Body of pancreas (tissue), 4 donors: ENCODE measurements at regions not wholly inside any gene's neighbourhood (a gene's known extent, or its start where the extent isn't known, plus 50 kb on each side); places are given as distances from the start of the nearest gene placed in this dataset.
A peak's percentile ranks its signal among the peaks of the same experiment; 100 is the strongest.

ENCODE experiments used
- ATAC-seq: fragments of 150-250 bp; one replicate; pipeline ENCODE4 v1.9.1; 2016
- DNase-seq, 4 donors: peaks; one replicate each; pipeline ENCODE4 v3.0.0-alpha.2; 2019
- H3K27ac ChIP-seq, 4 donors: fragments of 200-600 bp; sonication (generic); 1 replicate in 3 of 4; 2 replicates in 1 of 4; pipeline versions ENCODE4 v1.5.1 to v1.6.1; 2016 to 2019; ENCODE audit warnings: mild to moderate bottlenecking in 1 of 4, mixed read lengths in 1 of 4, moderate library complexity in 1 of 4
- H3K27me3 ChIP-seq, 2 donors: fragments of 200-600 bp; sonication (generic); one replicate each; pipeline ENCODE4 v1.6.0; 2016; ENCODE audit warnings: mild to moderate bottlenecking in 1 of 2
- H3K36me3 ChIP-seq, 2 donors: fragments of 200-600 bp; sonication (generic); replicated peaks in 1 of 2; 2 replicates each; pipeline ENCODE4 v1.5.1; 2016; ENCODE audit warnings: low read depth in 2 of 2; ENCODE audit not compliant: insufficient read depth in 1 of 2
- H3K4me1 ChIP-seq: fragments of 200-600 bp; sonication (generic); one replicate; pipeline ENCODE4 v1.6.0; 2016
- H3K4me3 ChIP-seq, 2 donors: fragments of 200-600 bp; sonication (generic); 1 replicate in 1 of 2; 2 replicates in 1 of 2; pipeline ENCODE4 v1.5.1; 2016 to 2019
- H3K9me3 ChIP-seq, 3 donors: fragments of 200-600 bp; sonication (generic); 1 replicate in 2 of 3; 2 replicates in 1 of 3; pipeline ENCODE4 v1.5.1; 2016
- POLR2A ChIP-seq, 3 donors: fragments of 450-650 bp; IDR thresholded peaks; one replicate each; pipeline ENCODE4 v1.6.1; 2016; ENCODE audit warnings: antibody characterized with exemption in 3 of 3, mild to moderate bottlenecking in 2 of 3
- WGBS, 2 donors: methylation state at CpG; one replicate each; pipeline ENCODE4 v1.1.5; 2017; 5-methylcytosine and 5-hydroxymethylcytosine counted together
- intact Hi-C: fragments of 100-400 bp; cut with DNase I; formaldehyde crosslinking; loops from one replicate; pipeline ENCODE4 v1.15.1; 2023
- TF ChIP-seq, protein P1 (sequence below), 7 experiments: fragments of 450-650 bp in 4 of 7; fragments of 200-600 bp in 3 of 7; sonication (generic) in 3 of 7; IDR thresholded peaks; one replicate each; pipeline ENCODE4 v1.5.1; 2016 to 2019; ENCODE audit warnings: antibody characterized with exemption in 7 of 7

DNA sequence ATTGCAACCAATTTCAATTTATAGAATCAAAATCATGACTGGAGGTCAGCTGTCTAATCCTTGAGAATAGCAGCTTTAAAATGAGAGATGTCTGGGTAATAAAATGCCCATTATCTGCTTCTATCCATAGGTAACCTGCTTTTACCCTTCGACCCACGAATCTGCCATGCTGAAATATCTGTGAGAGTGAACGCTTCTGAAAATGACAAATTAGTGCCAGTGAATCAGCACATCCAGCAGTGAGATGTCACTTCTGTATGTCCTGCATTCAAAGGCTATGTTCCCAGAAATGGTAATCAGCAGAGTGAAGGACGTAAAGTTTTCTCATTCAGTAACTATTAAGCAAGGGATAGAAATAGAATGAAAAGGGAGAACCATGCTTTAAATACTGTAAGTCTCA, 532.4 kb upstream of the ITGA1 start:
- WGBS, 2 donors: 55 to 60% methylated on average over 4 of the region's 4 CpGs
- no peaks in the 10 kb centered on the region for H3K4me1 ChIP-seq
- no peaks in the 10 kb centered on the region for H3K9me3 ChIP-seq
- H3K27me3 ChIP-seq: no peaks in the 10 kb centered on the region
- no peaks in the 10 kb centered on the region for H3K36me3 ChIP-seq
- H3K4me3 ChIP-seq: no peak overlapping the region
- ATAC-seq: no peak
- TF ChIP-seq, protein P1, sequence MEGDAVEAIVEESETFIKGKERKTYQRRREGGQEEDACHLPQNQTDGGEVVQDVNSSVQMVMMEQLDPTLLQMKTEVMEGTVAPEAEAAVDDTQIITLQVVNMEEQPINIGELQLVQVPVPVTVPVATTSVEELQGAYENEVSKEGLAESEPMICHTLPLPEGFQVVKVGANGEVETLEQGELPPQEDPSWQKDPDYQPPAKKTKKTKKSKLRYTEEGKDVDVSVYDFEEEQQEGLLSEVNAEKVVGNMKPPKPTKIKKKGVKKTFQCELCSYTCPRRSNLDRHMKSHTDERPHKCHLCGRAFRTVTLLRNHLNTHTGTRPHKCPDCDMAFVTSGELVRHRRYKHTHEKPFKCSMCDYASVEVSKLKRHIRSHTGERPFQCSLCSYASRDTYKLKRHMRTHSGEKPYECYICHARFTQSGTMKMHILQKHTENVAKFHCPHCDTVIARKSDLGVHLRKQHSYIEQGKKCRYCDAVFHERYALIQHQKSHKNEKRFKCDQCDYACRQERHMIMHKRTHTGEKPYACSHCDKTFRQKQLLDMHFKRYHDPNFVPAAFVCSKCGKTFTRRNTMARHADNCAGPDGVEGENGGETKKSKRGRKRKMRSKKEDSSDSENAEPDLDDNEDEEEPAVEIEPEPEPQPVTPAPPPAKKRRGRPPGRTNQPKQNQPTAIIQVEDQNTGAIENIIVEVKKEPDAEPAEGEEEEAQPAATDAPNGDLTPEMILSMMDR (IDR thresholded peaks at IDR 0.05): no peak
- TF ChIP-seq POLR2A (IDR thresholded peaks at IDR 0.05): no peak
- H3K27ac ChIP-seq: no peak overlapping the region
- no peak for DNase-seq
- intact Hi-C loops: no loop called here

DNA sequence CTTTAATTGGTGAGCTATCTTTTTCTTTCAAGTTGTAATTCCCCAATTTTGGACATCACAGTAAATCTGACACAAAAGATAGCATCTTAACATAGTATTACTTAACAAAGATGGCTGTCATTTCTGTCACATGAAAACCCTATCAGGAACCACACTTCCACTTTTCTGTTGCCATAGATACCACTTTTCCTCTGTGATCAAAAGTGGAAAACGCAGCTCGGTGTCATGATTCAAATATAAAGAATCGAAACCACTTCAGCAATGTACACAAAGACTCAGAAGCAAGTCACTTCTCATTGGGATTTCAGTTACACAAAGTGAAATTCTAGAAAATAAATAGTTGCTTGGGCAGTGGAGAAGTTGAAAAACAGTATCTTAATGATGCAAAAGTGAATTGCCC, 524.9 kb upstream of the ITGA1 start:
- DNase-seq (no peak), ATAC-seq (no peak)
- Histone ChIP-seq H3K27ac (no peak overlapping the region), H3K9me3 (no peaks in the 10 kb centered on the region), H3K4me1 (no peaks in the 10 kb centered on the region), H3K4me3 (no peak overlapping the region), H3K27me3 (no peaks in the 10 kb centered on the region), H3K36me3 (no peaks in the 10 kb centered on the region)
- no peak for TF ChIP-seq POLR2A (IDR thresholded peaks at IDR 0.05)
- TF ChIP-seq, protein P1 (IDR thresholded peaks at IDR 0.05): no peak
- intact Hi-C loops: no loop called here
- WGBS, 2 donors: 47 to 60% methylated on average over 3 of the region's 3 CpGs

DNA sequence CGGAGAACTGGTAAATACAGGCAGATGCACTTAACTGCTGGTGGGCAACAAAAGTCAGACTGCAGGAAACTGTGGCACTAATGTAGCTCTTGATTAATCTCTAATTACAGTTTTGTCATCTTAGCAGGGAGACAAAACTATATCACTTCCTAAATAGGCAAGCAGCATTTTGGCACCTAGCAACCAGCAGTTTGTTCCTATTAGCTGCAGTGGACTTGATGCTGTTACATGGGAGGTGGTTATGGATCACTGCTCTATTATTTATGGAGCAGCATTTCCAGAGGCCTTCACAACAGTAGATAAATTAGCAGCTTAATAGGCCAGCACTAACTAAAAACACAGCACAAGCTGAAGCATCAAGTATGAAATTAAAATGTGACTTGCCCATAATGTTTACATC, 518.3 kb upstream of the ITGA1 start:
- 30 to 71% methylated on average over 1 of the region's 1 CpG for WGBS, 2 donors
- no peak overlapping the region for H3K4me3 ChIP-seq

DNA sequence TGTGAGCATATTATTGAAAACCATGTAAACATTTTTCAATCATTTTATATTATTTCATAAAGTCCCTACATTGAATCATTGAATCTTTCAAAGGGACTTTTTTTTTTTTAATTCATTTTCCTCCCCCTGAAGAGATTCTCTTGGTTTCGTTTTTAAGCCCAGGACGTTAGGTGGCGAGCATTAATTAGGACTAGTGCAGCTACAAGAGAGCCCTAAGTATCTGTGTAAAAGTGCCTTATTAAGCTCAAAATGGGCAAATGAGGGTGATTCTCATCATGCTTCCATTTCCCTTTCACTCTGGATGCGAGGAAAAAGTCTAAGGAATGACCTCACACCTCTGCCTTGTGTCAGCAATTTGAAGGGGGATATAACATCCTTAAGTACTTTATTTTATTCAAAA, 517.9 kb upstream of the ITGA1 start:
- no peaks in the 10 kb centered on the region for H3K4me1 ChIP-seq
- H3K4me3 ChIP-seq: no peak overlapping the region
- H3K27ac ChIP-seq: no peak overlapping the region
- no peak for ATAC-seq
- WGBS, 2 donors: 53 to 55% methylated on average over 4 of the region's 4 CpGs
- H3K36me3 ChIP-seq: no peaks in the 10 kb centered on the region
- H3K9me3 ChIP-seq: no peaks in the 10 kb centered on the region
- intact Hi-C loops: no loop called here
- no peaks in the 10 kb centered on the region for H3K27me3 ChIP-seq
- TF ChIP-seq POLR2A (IDR thresholded peaks at IDR 0.05): no peak
- TF ChIP-seq, protein P1 (IDR thresholded peaks at IDR 0.05): no peak
- DNase-seq: no peak

More for the DNA sequence above, 518.3 kb upstream of the ITGA1 start:
- H3K27ac ChIP-seq: no peak overlapping the region
- no peaks in the 10 kb centered on the region for H3K4me1 ChIP-seq
- no peak for ATAC-seq
- no peaks in the 10 kb centered on the region for H3K9me3 ChIP-seq
- intact Hi-C loops: no loop called here
- H3K27me3 ChIP-seq: no peaks in the 10 kb centered on the region
- DNase-seq: peak in 2 of 4 donors; percentile 10 to 30
- TF ChIP-seq, protein P1 (IDR thresholded peaks at IDR 0.05): no peak
- no peak for TF ChIP-seq POLR2A (IDR thresholded peaks at IDR 0.05)
- no peaks in the 10 kb centered on the region for H3K36me3 ChIP-seq

DNA sequence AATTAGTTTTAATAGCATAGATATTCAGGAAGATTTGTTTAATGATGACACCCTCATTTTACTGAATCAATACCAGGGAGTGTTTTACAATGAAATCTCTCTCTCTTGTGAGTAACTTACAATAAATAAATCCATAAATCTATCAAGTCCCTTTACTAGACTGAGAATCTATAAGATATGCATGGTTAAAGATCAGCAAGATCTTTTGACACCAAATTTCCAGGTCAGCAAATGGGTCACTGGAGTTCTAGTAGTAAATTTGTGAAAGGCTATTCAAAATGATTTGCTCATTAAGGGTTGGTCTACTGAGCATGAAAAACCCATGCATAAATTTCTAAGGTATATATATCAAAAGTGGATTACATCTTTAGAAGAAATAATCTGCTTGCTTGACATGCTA, 512.1 kb upstream of the ITGA1 start:
- Histone ChIP-seq H3K27ac (no peak overlapping the region), H3K36me3 (no peaks in the 10 kb centered on the region), H3K9me3 (no peaks in the 10 kb centered on the region), H3K4me3 (no peak overlapping the region), H3K4me1 (no peaks in the 10 kb centered on the region), H3K27me3 (no peaks in the 10 kb centered on the region)
- TF ChIP-seq, protein P1 (IDR thresholded peaks at IDR 0.05): no peak
- no peak for TF ChIP-seq POLR2A (IDR thresholded peaks at IDR 0.05)
- no peak for ATAC-seq
- intact Hi-C loops: no loop called here
- no peak for DNase-seq
